ENCODE measurements at regions not wholly inside any gene's neighbourhood (a gene's known extent, or its start where the extent isn't known, plus 50 kb on each side); places are given as distances from the start of the nearest gene placed in this dataset.
"Not testable (repeated sequence)": the region's sequence is repeated elsewhere in the genome, so short reads cannot be mapped to it uniquely, and the experiment has no call there.

DNA sequence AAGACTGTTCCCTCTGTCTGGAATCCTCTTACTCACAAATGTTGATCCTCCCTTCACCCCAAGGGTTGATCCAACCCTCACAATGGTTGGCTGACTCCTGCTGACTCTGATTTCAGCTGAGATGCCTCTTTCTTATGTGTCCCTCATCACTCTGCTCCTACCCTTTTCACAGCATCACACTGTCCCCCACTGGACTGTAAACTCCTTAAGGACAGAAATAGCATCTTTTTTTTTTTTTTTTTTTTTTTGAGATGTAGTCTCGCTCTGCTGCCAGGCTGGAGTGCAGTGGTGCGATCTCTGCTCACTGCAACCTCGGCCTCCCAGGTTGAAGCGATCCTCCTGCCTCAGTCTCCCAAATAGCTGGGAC lies 97.9 kb upstream of the SYT6 start:
- Histone ChIP-seq H3K4me1 (no peaks in the 10 kb centered on the region), H3K27ac (no peak overlapping the region), H3K9me3 (no peaks in the 10 kb centered on the region), H3K27me3 (no peaks in the 10 kb centered on the region), H3K4me3 (no peak overlapping the region), H3K36me3 (no peaks in the 10 kb centered on the region)
- WGBS, 2 donors = 81 to 84% methylated on average over 4 of the region's 4 CpGs
- intact Hi-C loops (cut with DNase I) = no loop called here
- DNase-seq (no peak), FAIRE-seq (no peak), ATAC-seq (no peak)
- TF ChIP-seq, protein P1, sequence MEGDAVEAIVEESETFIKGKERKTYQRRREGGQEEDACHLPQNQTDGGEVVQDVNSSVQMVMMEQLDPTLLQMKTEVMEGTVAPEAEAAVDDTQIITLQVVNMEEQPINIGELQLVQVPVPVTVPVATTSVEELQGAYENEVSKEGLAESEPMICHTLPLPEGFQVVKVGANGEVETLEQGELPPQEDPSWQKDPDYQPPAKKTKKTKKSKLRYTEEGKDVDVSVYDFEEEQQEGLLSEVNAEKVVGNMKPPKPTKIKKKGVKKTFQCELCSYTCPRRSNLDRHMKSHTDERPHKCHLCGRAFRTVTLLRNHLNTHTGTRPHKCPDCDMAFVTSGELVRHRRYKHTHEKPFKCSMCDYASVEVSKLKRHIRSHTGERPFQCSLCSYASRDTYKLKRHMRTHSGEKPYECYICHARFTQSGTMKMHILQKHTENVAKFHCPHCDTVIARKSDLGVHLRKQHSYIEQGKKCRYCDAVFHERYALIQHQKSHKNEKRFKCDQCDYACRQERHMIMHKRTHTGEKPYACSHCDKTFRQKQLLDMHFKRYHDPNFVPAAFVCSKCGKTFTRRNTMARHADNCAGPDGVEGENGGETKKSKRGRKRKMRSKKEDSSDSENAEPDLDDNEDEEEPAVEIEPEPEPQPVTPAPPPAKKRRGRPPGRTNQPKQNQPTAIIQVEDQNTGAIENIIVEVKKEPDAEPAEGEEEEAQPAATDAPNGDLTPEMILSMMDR (IDR thresholded peaks at IDR 0.05) = no peak

DNA sequence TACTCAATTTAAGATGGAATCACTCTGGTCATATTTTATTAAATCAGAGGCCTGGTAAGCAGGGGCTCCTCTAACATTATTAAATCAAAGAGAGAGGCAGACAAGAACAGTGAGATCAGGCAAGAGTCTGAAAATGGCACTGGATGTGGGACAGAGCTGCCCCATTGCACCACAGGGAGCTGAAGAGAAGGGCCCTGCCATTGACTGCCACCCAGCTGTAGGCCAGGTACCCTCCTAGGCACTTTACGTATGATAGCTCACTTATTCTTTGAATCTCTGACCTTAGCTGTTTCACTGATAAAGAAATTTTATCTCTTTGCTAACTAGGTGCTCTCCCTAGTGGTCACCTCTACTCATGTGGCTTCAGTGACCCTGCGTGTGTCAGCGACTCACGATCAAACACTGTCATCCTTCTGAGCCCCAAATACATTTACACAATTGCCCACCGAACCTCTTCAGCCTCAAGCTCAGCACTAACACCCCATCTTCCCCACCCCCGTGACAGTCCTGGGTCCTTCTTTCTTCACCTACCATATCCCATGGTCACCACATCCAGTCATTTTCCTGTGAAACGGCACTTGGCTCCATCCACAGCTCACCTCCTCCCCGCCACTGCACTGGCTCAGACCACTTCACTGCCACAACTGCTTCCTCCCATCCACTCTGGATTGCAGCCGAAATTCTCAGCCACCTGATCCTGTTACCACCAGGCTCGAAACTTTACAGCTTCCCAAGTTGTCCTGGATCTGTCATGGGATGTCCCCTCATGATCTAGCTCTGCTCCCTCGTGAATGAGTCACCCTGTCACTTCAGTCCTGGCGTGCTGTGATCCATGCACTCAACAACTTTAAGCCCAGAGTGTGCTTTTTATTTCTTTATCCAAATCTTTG lies 97.3 kb upstream of the SYT6 start:
- no peak for FAIRE-seq

DNA sequence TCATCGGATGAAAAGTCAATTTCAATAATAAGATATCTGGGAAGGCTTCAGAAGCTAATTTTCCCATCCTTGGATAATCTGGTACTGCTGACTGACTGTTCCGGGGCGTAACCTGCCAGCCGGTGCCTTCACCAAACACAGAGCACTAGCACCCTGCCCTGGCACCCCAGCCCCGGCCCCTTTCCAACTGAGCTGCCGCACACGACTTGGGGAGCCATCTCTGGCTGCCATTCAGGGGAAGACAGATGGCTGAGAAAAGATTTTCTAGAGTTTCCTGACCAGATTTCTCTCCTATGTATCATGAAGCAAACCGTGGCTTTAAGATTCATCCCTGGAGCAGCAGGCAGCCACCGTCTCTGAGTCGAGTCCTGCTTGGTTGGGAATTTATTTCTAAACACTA lies 96.0 kb upstream of the SYT6 start:
- intact Hi-C loops (cut with DNase I) = no loop called here
- Histone ChIP-seq H3K27ac (no peak overlapping the region), H3K9me3 (no peaks in the 10 kb centered on the region), H3K4me1 (no peaks in the 10 kb centered on the region), H3K27me3 (no peaks in the 10 kb centered on the region), H3K4me3 (no peak overlapping the region), H3K36me3 (no peaks in the 10 kb centered on the region)
- WGBS, 2 donors = 72 to 77% methylated on average over 10 of the region's 10 CpGs
- ATAC-seq = no peak
- TF ChIP-seq, protein P1 (IDR thresholded peaks at IDR 0.05) = no peak
- DNase-seq = no peak
- no peak for FAIRE-seq

More for the DNA sequence above, 97.3 kb upstream of the SYT6 start:
- Histone ChIP-seq H3K9me3 (no peaks in the 10 kb centered on the region), H3K36me3 (no peaks in the 10 kb centered on the region), H3K27ac (no peak overlapping the region), H3K27me3 (no peaks in the 10 kb centered on the region), H3K4me3 (no peak overlapping the region), H3K4me1 (no peaks in the 10 kb centered on the region)
- intact Hi-C loops (cut with DNase I) = no loop called here
- TF ChIP-seq, protein P1 (IDR thresholded peaks at IDR 0.05) = no peak
- no peak for ATAC-seq
- 62 to 75% methylated on average over 12 of the region's 12 CpGs for WGBS, 2 donors
- no peak for DNase-seq

DNA sequence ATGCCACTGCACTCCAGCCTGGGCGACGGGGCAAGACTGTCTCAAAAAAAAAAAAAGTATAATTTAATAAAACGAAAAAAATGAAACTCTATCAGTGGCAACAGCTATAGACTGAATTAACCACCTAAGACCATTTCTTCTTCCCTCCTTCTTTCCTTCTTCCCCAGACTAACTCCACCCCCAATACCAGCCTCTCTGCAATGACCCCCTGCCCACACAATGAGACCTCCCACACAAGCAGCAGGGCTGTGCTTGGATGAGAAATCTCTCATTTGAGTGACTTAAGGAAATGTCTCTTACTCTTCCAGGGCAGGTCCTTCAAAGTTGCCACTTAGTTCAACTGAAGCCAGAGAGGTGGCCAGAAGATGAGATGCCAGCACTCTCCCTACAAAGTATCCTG lies 94.5 kb upstream of the SYT6 start:
- TF ChIP-seq, protein P1 (IDR thresholded peaks at IDR 0.05) = no peak
- intact Hi-C loops (cut with DNase I) = no loop called here
- ATAC-seq = no peak

DNA sequence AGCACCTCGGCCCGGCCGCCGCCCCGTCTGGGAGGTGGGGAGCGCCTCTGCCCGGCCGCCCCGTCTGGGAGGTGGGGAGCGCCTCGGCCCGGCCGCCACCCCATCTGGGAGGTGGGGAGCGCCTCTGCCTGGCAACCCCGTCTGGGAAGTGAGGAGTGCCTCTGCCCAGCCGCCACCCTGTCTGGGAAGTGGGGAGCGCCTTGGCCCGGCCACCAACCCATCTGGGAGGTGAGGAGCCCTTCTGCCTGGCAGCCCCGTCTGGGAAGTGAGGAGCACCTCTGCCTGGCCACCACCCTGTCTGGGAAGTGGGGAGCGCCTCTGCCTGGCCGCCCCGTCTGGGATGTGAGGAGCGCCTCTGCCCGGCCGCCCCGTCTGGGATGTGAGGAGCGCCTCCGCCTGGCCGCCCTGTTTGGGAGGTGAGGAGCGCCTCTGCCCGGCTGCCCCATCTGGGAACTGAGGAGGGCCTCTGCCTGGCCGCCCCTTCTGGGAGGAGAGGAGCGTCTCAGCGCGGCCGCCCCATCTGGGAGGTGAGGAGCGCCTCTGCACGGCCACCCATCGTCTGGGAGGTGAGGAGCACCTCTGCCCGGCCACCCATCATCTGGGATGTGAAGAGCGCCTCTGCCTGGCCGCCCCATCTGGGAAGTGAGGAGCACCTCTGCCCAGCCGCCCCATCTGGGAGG lies 89.0 kb upstream of the SYT6 start:
- H3K27me3 ChIP-seq; H3K36me3 ChIP-seq; intact Hi-C loops (cut with DNase I); H3K27ac ChIP-seq; H3K9me3 ChIP-seq; FAIRE-seq; H3K4me1 ChIP-seq; ATAC-seq; H3K4me3 ChIP-seq: not testable (repeated sequence)
- 91 to 93% methylated on average over 30 to 43 of the region's 43 CpGs for WGBS, 2 donors
- DNase-seq = peak in 1 of 6 donors; percentile 39

More for the DNA sequence above, 94.5 kb upstream of the SYT6 start:
- Histone ChIP-seq H3K9me3 (no peaks in the 10 kb centered on the region), H3K36me3 (no peaks in the 10 kb centered on the region), H3K27me3 (no peaks in the 10 kb centered on the region), H3K4me1 (no peaks in the 10 kb centered on the region), H3K4me3 (no peak overlapping the region), H3K27ac (no peak overlapping the region)
- DNase-seq = no peak
- 70 to 86% methylated on average over 3 of the region's 3 CpGs for WGBS, 2 donors
- FAIRE-seq = no peak
